Left ventricle myocardium inferior (tissue), 1 donor: ENCODE measurements at regions not wholly inside any gene's neighbourhood (a gene's known extent, or its start where the extent isn't known, plus 50 kb on each side); places are given as distances from the start of the nearest gene placed in this dataset.

Source experiments
- DNase-seq: peaks from one replicate; pipeline ENCODE4 v3.0.0-alpha.2; 2020
- H3K27ac ChIP-seq: fragments of 200-600 bp; replicated peaks from 2 replicates; pipeline ENCODE4 v1.8.0; 2021
- H3K27me3 ChIP-seq: fragments of 200-600 bp; 2 replicates; pipeline ENCODE4 v1.8.0; 2021; ENCODE audit warnings: low read depth
- H3K36me3 ChIP-seq: fragments of 200-600 bp; 2 replicates; pipeline ENCODE4 v1.8.0; 2021
- H3K4me1 ChIP-seq: fragments of 200-600 bp; 2 replicates; pipeline ENCODE4 v1.8.0; 2021
- H3K4me3 ChIP-seq: fragments of 200-600 bp; 2 replicates; pipeline ENCODE4 v1.8.0; 2021; ENCODE audit warnings: mild to moderate bottlenecking, moderate library complexity
- H3K9me3 ChIP-seq: fragments of 200-600 bp; replicated peaks from 2 replicates; pipeline ENCODE4 v1.8.0; 2021
- intact Hi-C: fragments of 100-400 bp; cut with micrococcal nuclease; formaldehyde crosslinking; loops from one replicate; pipeline ENCODE4 v1.11.0; 2022
- TF ChIP-seq, protein P1 (sequence below): fragments of 200-600 bp; IDR thresholded peaks from 2 replicates; pipeline ENCODE4 v1.8.0; 2021; ENCODE audit warnings: antibody characterized with exemption, mild to moderate bottlenecking, borderline replicate concordance
- donor health status: DM: no; HTN: yes; CAD: no; lungs with severe emphysema.

DNA sequence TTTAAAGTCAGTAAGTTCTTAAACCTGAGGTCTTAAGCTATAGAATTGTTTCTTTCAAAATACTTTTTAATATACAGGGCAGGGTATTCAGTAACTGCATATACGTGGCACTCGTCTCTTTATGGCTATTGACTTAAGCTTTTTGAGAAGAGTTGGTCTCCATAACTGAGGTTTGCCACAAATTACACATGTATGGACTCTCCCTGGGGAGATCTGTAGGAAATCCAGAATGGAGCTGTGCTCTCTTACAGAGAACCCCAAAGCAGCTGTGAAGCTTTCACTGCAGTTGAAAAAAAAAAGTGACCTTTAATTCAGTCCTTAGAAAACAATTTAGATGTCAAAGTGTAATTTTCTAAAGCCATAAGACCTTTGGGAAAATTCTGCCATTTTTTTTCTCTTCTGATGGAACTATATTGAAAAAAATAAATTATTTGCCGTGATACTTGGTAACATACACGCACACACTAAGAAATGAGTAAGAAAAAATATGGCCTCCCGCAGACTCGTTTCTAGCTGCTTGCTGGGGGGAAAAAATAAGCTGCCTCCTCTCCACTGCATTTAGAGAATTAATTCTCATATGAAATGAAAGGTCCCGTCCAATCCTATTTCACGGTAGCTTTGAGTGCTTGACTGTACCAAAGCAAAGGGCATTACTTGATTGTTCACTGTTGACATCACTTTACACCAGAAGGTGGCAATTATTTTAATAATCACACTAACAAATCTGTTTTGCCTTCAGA lies 159.4 kb upstream of the TENM3 start:
- H3K4me3 ChIP-seq, result no peak overlapping the region
- DNase-seq, result no peak
- no peaks in the 10 kb centered on the region for H3K4me1 ChIP-seq
- TF ChIP-seq, protein P1, sequence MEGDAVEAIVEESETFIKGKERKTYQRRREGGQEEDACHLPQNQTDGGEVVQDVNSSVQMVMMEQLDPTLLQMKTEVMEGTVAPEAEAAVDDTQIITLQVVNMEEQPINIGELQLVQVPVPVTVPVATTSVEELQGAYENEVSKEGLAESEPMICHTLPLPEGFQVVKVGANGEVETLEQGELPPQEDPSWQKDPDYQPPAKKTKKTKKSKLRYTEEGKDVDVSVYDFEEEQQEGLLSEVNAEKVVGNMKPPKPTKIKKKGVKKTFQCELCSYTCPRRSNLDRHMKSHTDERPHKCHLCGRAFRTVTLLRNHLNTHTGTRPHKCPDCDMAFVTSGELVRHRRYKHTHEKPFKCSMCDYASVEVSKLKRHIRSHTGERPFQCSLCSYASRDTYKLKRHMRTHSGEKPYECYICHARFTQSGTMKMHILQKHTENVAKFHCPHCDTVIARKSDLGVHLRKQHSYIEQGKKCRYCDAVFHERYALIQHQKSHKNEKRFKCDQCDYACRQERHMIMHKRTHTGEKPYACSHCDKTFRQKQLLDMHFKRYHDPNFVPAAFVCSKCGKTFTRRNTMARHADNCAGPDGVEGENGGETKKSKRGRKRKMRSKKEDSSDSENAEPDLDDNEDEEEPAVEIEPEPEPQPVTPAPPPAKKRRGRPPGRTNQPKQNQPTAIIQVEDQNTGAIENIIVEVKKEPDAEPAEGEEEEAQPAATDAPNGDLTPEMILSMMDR, result no peak
- H3K36me3 ChIP-seq, result no peaks in the 10 kb centered on the region
- H3K27ac ChIP-seq, result no peak overlapping the region
- H3K27me3 ChIP-seq, result peaks cover 5% of the 10 kb centered on the region
- intact Hi-C loops, result no loop called here
- H3K9me3 ChIP-seq, result no peaks in the 10 kb centered on the region

DNA sequence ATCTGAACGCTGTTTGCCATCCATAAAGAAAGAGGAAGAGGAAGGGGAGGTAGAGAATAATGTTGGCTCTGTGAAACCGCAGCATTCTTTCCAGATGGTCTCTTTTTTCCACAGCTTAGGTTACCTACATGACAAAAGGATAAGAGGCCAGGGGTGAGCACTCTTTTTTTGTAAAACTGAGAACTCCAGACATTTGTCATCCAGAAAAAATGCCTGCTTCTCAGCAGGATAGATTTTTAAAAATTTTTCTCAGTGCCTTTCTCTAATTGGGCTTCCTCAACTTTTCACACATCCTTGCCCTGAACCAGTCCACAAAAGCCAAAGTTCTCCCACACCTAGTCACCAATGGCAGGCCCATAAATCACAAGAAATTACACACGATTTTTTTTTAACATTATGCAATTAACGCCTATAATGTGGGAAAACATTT lies 158.1 kb upstream of the TENM3 start:
- DNase-seq, result no peak
- TF ChIP-seq, protein P1, result no peak
- H3K27ac ChIP-seq, result no peak overlapping the region

DNA sequence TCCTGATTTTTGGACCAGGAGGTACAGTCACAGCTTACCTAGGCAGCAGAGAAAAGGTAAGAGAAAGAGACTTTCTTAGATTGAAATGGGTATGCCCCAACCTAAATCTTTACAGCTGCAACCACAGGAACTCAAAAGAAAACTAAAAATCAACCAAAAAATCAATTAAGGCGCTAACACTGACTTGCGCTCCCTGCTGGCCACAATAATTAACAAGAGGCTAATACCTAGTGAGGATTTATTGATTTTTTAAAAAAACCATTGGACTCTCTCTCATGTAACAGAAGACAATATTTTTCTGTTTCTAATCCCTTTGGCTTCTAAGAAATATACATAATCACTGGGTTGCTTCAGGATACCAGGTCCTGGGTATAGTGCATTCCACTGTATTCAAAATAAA lies 153.9 kb upstream of the TENM3 start:
- TF ChIP-seq, protein P1, result no peak
- H3K4me3 ChIP-seq, result no peak overlapping the region
- intact Hi-C loops, result no loop called here
- H3K27me3 ChIP-seq, result peaks cover 15% of the 10 kb centered on the region
- H3K27ac ChIP-seq, result no peak overlapping the region
- no peaks in the 10 kb centered on the region for H3K36me3 ChIP-seq
- no peaks in the 10 kb centered on the region for H3K9me3 ChIP-seq
- H3K4me1 ChIP-seq, result no peaks in the 10 kb centered on the region
- no peak for DNase-seq

More for the DNA sequence above, 158.1 kb upstream of the TENM3 start:
- Histone ChIP-seq H3K36me3 (no peaks in the 10 kb centered on the region), H3K4me3 (no peak overlapping the region), H3K27me3 (peaks cover 5% of the 10 kb centered on the region), H3K4me1 (no peaks in the 10 kb centered on the region), H3K9me3 (no peaks in the 10 kb centered on the region)
- intact Hi-C loops, result no loop called here

DNA sequence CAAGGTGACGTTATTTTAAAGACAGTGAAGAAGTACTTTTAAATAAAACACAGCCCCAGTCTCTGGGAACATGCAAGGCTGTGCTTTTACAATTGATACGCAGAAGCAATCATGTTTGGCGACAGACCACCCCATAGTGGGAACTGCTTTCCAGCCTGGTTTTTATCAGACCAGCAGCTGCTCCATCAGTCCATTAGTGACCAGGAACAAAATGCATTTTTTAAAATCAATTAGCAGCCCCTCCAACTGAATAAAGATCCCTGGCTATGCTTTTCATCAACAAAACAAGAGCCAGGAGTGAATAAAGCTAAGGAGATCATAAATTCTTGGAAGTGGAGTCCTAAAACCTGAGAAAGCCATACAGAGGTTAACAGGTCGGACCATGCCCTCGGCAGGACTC lies 153.0 kb upstream of the TENM3 start:
- H3K9me3 ChIP-seq, result no peaks in the 10 kb centered on the region
- no peaks in the 10 kb centered on the region for H3K4me1 ChIP-seq
- intact Hi-C loops, result no loop called here
- no peak overlapping the region for H3K27ac ChIP-seq
- no peak overlapping the region for H3K4me3 ChIP-seq
- no peaks in the 10 kb centered on the region for H3K36me3 ChIP-seq
- TF ChIP-seq, protein P1, result no peak
- peaks cover 15% of the 10 kb centered on the region for H3K27me3 ChIP-seq
- DNase-seq, result no peak

DNA sequence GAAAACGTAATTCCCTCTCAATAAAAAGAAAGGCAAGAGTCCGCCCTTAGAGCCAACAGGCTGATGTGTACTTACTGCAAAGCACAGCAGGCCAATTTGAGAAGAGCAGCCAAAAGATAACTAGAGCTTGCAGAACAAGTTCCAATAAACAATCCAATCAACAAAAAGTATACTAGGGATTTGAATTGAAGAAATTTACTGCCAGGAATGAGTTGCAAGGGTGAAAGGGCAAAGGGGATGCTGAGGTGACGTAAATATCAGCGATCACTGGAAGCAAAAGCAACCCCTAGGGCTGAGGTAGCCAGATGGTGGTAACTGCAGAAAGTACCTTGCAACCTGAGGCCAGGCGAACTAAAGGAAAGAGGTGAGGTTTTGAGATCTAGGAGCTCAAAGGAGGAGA lies 152.1 kb upstream of the TENM3 start:
- Histone ChIP-seq H3K9me3 (no peaks in the 10 kb centered on the region), H3K27ac (no peak overlapping the region), H3K36me3 (no peaks in the 10 kb centered on the region), H3K4me1 (no peaks in the 10 kb centered on the region), H3K27me3 (peaks cover 15% of the 10 kb centered on the region), H3K4me3 (no peak overlapping the region)
- no peak for DNase-seq
- intact Hi-C loops, result no loop called here
- TF ChIP-seq, protein P1, result no peak
